HEK293 (cell line): ENCODE measurements at regions not wholly inside any gene's neighbourhood (a gene's known extent, or its start where the extent isn't known, plus 50 kb on each side); places are given as distances from the start of the nearest gene placed in this dataset.

ENCODE experiments used
- CTCF ChIA-PET: fragments of 350-600 bp; formaldehyde crosslinking; extraction: SDS; loops from one replicate; lab custom pipeline; 2021; ENCODE audit warnings: antibody characterized with exemption; lab: Yijun Ruan, JAX
- POLR2A ChIA-PET: fragments of 300-600 bp; formaldehyde crosslinking; extraction: SDS; loops from one replicate; lab custom pipeline; 2020; ENCODE audit warnings: antibody characterized with exemption, inconsistent platforms; lab: Yijun Ruan, JAX
- H3K27ac ChIP-seq: fragments of 200-500 bp; sonication (Bioruptor generic); 2 replicates; pipeline ENCODE4 v1.5.1; 2014; ENCODE audit warnings: low read depth, low read length, control low read depth, inconsistent platforms; ENCODE audit errors: extremely low read depth
- H3K36me3 ChIP-seq, 2 experiments: fragments of 200-500 bp in 1 of 2; sonication (Bioruptor generic) in 1 of 2; 1 replicate in 1 of 2; 2 replicates in 1 of 2; pipeline ENCODE4 v1.5.1; 2014 to 2017; ENCODE audit warnings: inconsistent platforms in 2 of 2, low read length in 2 of 2; ENCODE audit not compliant: control insufficient read depth in 2 of 2, insufficient read depth in 1 of 2
- H3K4me1 ChIP-seq: fragments of 200-500 bp; sonication (Bioruptor generic); 2 replicates; pipeline ENCODE4 v1.5.1; 2014; ENCODE audit warnings: mild to moderate bottlenecking, low read length, inconsistent platforms; ENCODE audit not compliant: control insufficient read depth, insufficient read depth
- H3K4me3 ChIP-seq: 2 replicates; pipeline ENCODE4 v1.5.1; 2011; ENCODE audit warnings: low read depth, mild to moderate bottlenecking, control low read depth, low read length, moderate library complexity
- H3K9me3 ChIP-seq: fragments of 200-500 bp; sonication (Bioruptor generic); 2 replicates; pipeline ENCODE4 v1.5.1; 2014; ENCODE audit warnings: low read depth, low read length, inconsistent platforms; ENCODE audit not compliant: control insufficient read depth, insufficient read depth
- EGR2 ChIP-seq: fragments of 450-650 bp; formaldehyde crosslinking; IDR thresholded peaks from 2 replicates; pipeline ENCODE4 v1.5.1; 2016; ENCODE audit warnings: low read depth, missing biosample characterization, missing genetic modification characterization
- GLIS2 ChIP-seq: fragments of 450-650 bp; formaldehyde crosslinking; IDR thresholded peaks from 2 replicates; pipeline ENCODE4 v1.5.1; 2016; ENCODE audit warnings: missing biosample characterization, missing genetic modification characterization
- HIC1 ChIP-seq: fragments of 450-650 bp; formaldehyde crosslinking; IDR thresholded peaks from 2 replicates; pipeline ENCODE4 v1.5.1; 2016; ENCODE audit warnings: missing biosample characterization, missing genetic modification characterization
- PATZ1 ChIP-seq: fragments of 450-650 bp; formaldehyde crosslinking; IDR thresholded peaks from 2 replicates; pipeline ENCODE4 v1.5.1; 2016; ENCODE audit warnings: missing biosample characterization, missing genetic modification characterization
- PRDM2 ChIP-seq: fragments of 450-650 bp; formaldehyde crosslinking; IDR thresholded peaks from 2 replicates; pipeline ENCODE4 v1.5.1; 2016; ENCODE audit warnings: missing biosample characterization, missing genetic modification characterization, borderline replicate concordance
- SP2 ChIP-seq: fragments of 450-650 bp; formaldehyde crosslinking; IDR thresholded peaks from 2 replicates; pipeline ENCODE4 v1.5.1; 2016; ENCODE audit warnings: missing biosample characterization, missing genetic modification characterization
- ZBTB26 ChIP-seq: fragments of 450-650 bp; formaldehyde crosslinking; optimal IDR thresholded peaks from 2 replicates; pipeline ENCODE3; 2016; ENCODE audit warnings: missing biosample characterization, mild to moderate bottlenecking, missing genetic modification characterization
- ZBTB8A ChIP-seq: fragments of 450-650 bp; formaldehyde crosslinking; IDR thresholded peaks from 2 replicates; pipeline ENCODE4 v1.5.1; 2016; ENCODE audit warnings: missing biosample characterization, missing genetic modification characterization
- ZFHX2 ChIP-seq: fragments of 450-650 bp; formaldehyde crosslinking; conservative IDR thresholded peaks from 2 replicates; pipeline ENCODE4 v1.5.1; 2016; ENCODE audit warnings: missing biosample characterization, missing genetic modification characterization
- ZNF513 ChIP-seq: fragments of 450-650 bp; IDR thresholded peaks from 2 replicates; pipeline ENCODE4 v1.5.1; 2018; ENCODE audit warnings: missing biosample characterization, missing genetic modification characterization
- ZNF837 ChIP-seq: fragments of 450-650 bp; formaldehyde crosslinking; IDR thresholded peaks from 2 replicates; pipeline ENCODE4 v1.5.1; 2016; ENCODE audit warnings: missing biosample characterization, missing genetic modification characterization
- ZXDB ChIP-seq: fragments of 450-650 bp; formaldehyde crosslinking; IDR thresholded peaks from 2 replicates; pipeline ENCODE4 v1.5.1; 2016; ENCODE audit warnings: missing biosample characterization, missing genetic modification characterization

GRCh38 chr22:46079861-46080821 lies 70.2 kb upstream of the PPARA start (continued):
- no peak for TF ChIP-seq PRDM2 (tag by site-specific recombination)
- peak; percentile 97 for TF ChIP-seq HIC1
- TF ChIP-seq ZNF513 (tag by site-specific recombination) = no peak
- TF ChIP-seq, all 188 proteins: peak for 49

GRCh38 chr22:46081036-46081830 lies 69.1 kb upstream of the PPARA start:
- Histone ChIP-seq H3K4me1 (peaks cover 8% of the 10 kb centered on the region; the same call in 1 of the 2 replicates), H3K4me3 (no peak overlapping the region), H3K9me3 (no peaks in the 10 kb centered on the region), H3K27ac (peak overlapping the region; percentile 61), H3K36me3 (peaks cover 1 to 12% of the 10 kb centered on the region in 2 experiments; a peak in 1 of 3 replicates)
- TF ChIP-seq EGR2 (peak; percentile 22; the same call in 1 of the 2 replicates), ZBTB8A (tag by site-specific recombination) (0 out of 2 replicates have a peak, but pooled peaks have one; percentile 23), SP2 (tag by site-specific recombination) (peak; percentile 24; the same call in 1 of the 2 replicates), ZNF837 (no peak), ZFHX2 (tag by site-specific recombination) (peak; percentile 40; the same call in 1 of the 2 replicates), PATZ1 (tag by site-specific recombination) (no peak), GLIS2 (tag by site-specific recombination) (peak; percentile 60), ZBTB26 (tag by site-specific recombination) (peak; percentile 23), ZXDB (tag by site-specific recombination) (no peak), HIC1 (peak; percentile 67)
- CTCF ChIA-PET = interaction anchor here (1.2 to 4.9 kb wide), 3 partner anchors 68 to 86 kb away, joined by 4 to 24 read pairs (median 14); no protein-coding TSS in a partner anchor
- POLR2A ChIA-PET = no interaction called here
